HCT116 (cell line): ENCODE measurements at regions not wholly inside any gene's neighbourhood (a gene's known extent, or its start where the extent isn't known, plus 50 kb on each side); places are given as distances from the start of the nearest gene placed in this dataset.

Experiments used
- ATAC-seq: fragments of 200-7000 bp; cut with Tn5 transposase; 2 replicates; pipeline ENCODE4 v1.9.1; 2020; ENCODE audit warnings: mild to moderate bottlenecking, moderate library complexity
- BruUV-seq: library from RNA; stranded (reverse); fragments of 400-500 nt; replicated peaks from 2 replicates; lab custom pipeline; 2021; lab: Mats Ljungman, UMichigan
- CTCF ChIA-PET: fragments of 300-600 bp; sonication (Branson Sonifier 250); formaldehyde crosslinking; loops from one replicate; lab custom pipeline; 2021; ENCODE audit warnings: antibody characterized with exemption; lab: Charles Lee
- POLR2A ChIA-PET: fragments of 300-600, 350-600 bp; sonication (Branson Sonifier 250); formaldehyde crosslinking; loops from one replicate; lab custom pipeline; 2021; ENCODE audit warnings: antibody characterized with exemption; lab: Charles Lee
- RAD21 ChIA-PET, 2 experiments: fragments of 300-600 bp; sonication (Branson Sonifier 250); formaldehyde crosslinking; loops; one replicate each; lab custom pipeline; 2023; ENCODE audit warnings: low total read pairs in 2 of 2; ENCODE audit not compliant: uncharacterized antibody in 2 of 2, unreplicated experiment in 2 of 2, low non-redundant PET in 1 of 2; lab: Charles Lee
- DNase-seq: peaks from one replicate; pipeline ENCODE4 v3.0.0-alpha.2; 2010; ENCODE audit warnings: low read depth, low spot score
- H2AFZ ChIP-seq: fragments of 200-600 bp; shearing (Covaris generic), sonication (generic); 2 replicates; pipeline ENCODE4 v1.6.1; 2017; ENCODE audit warnings: low read depth, mixed run types, mixed read lengths, antibody characterized with exemption, low read length; ENCODE audit not compliant: poor library complexity, severe bottlenecking
- H3K27ac ChIP-seq: 2 replicates; pipeline ENCODE4 v1.5.1; 2012; ENCODE audit warnings: low read depth, low read length
- H3K27me3 ChIP-seq: fragments of 200-600 bp; sonication (generic); 2 replicates; pipeline ENCODE4 v1.6.1; 2016; ENCODE audit warnings: mixed run types, low read length, mixed read lengths; ENCODE audit not compliant: insufficient read depth
- H3K36me3 ChIP-seq, 2 experiments: fragments of 200-500 bp in 1 of 2; fragments of 200-600 bp in 1 of 2; sonication (Bioruptor generic) in 1 of 2; sonication (generic) in 1 of 2; 2 replicates each; pipeline versions ENCODE4 v1.5.1 to v1.6.1; 2014 to 2016; ENCODE audit warnings: low read length in 2 of 2, inconsistent platforms in 1 of 2, mixed read lengths in 1 of 2, mixed run types in 1 of 2; ENCODE audit not compliant: insufficient read depth in 2 of 2, control insufficient read depth in 1 of 2
- H3K4me1 ChIP-seq, 2 experiments: fragments of 200-600 bp in 1 of 2; sonication (generic) in 1 of 2; 2 replicates each; pipeline versions ENCODE4 v1.5.1 to v1.6.1; 2012 to 2017; ENCODE audit warnings: low read length in 2 of 2, inconsistent platforms in 1 of 2, mild to moderate bottlenecking in 1 of 2, mixed read lengths in 1 of 2, mixed run types in 1 of 2, moderate library complexity in 1 of 2; ENCODE audit not compliant: insufficient read depth in 2 of 2, control insufficient read depth in 1 of 2
- H3K4me2 ChIP-seq: fragments of 200-600 bp; sonication (generic); 2 replicates; pipeline ENCODE4 v1.6.1; 2017; ENCODE audit warnings: mixed run types, low read length, mixed read lengths
- H3K4me3 ChIP-seq, 2 experiments: fragments of 200-600 bp in 1 of 2; sonication (generic) in 1 of 2; replicated peaks in 1 of 2; 2 replicates each; pipeline ENCODE4 v1.5.1; 2011 to 2016; ENCODE audit warnings: low read length in 2 of 2, control low read depth in 1 of 2, low read depth in 1 of 2, mild to moderate bottlenecking in 1 of 2, mixed read lengths in 1 of 2, mixed run types in 1 of 2
- H3K79me2 ChIP-seq: fragments of 200-600 bp; sonication (generic); 2 replicates; pipeline ENCODE4 v1.6.1; 2017; ENCODE audit warnings: mild to moderate bottlenecking, mixed run types, low read length, moderate library complexity, mixed read lengths; ENCODE audit not compliant: insufficient read depth
- H3K9ac ChIP-seq: fragments of 200-600 bp; sonication (generic); 2 replicates; pipeline ENCODE4 v1.6.1; 2016; ENCODE audit warnings: low read length, mixed read lengths
- H3K9me2 ChIP-seq: fragments of 200-600 bp; sonication (generic), shearing (Covaris generic); 2 replicates; pipeline ENCODE4 v1.6.1; 2017; ENCODE audit warnings: mixed run types, mild to moderate bottlenecking, moderate library complexity; ENCODE audit not compliant: insufficient read depth
- H3K9me3 ChIP-seq, 2 experiments: fragments of 200-500 bp in 1 of 2; fragments of 200-600 bp in 1 of 2; sonication (Bioruptor generic) in 1 of 2; sonication (generic) in 1 of 2; 2 replicates each; pipeline ENCODE4 v1.6.1; 2014 to 2017; ENCODE audit warnings: low read length in 2 of 2, mixed read lengths in 2 of 2, inconsistent platforms in 1 of 2, low read depth in 1 of 2, mild to moderate bottlenecking in 1 of 2, mixed run types in 1 of 2, moderate library complexity in 1 of 2; ENCODE audit not compliant: control insufficient read depth in 1 of 2, insufficient read depth in 1 of 2
- H4K20me1 ChIP-seq: fragments of 200-600 bp; sonication (generic), shearing (Covaris generic); 2 replicates; pipeline ENCODE4 v1.6.1; 2017; ENCODE audit warnings: mixed run types, mild to moderate bottlenecking, moderate library complexity; ENCODE audit not compliant: insufficient read depth
- CBX3 ChIP-seq: IDR thresholded peaks from 2 replicates; pipeline ENCODE4 v1.6.1; 2012; ENCODE audit warnings: low read depth
- CEBPB ChIP-seq: IDR thresholded peaks from 2 replicates; pipeline ENCODE4 v1.6.1; 2012; ENCODE audit warnings: low read depth
- ELF1 ChIP-seq: IDR thresholded peaks from 2 replicates; pipeline ENCODE4 v1.6.1; 2012; ENCODE audit warnings: low read depth, borderline replicate concordance
- JUND ChIP-seq: IDR thresholded peaks from 2 replicates; pipeline ENCODE4 v1.6.1; 2012
- POLR2A ChIP-seq: IDR thresholded peaks from 2 replicates; pipeline ENCODE4 v1.7.0; 2011; ENCODE audit warnings: borderline replicate concordance; ENCODE audit not compliant: insufficient read depth, insufficient read length; ENCODE audit errors: extremely low read depth
- POLR2AphosphoS5 ChIP-seq: IDR thresholded peaks from 2 replicates; pipeline ENCODE4 v1.6.1; 2011; ENCODE audit warnings: mild to moderate bottlenecking, low read depth, low read length, moderate library complexity
- RAD21 ChIP-seq: IDR thresholded peaks from 2 replicates; pipeline ENCODE4 v1.6.1; 2012; ENCODE audit warnings: low read depth, mild to moderate bottlenecking
- SIN3A ChIP-seq: IDR thresholded peaks from 2 replicates; pipeline ENCODE4 v1.6.1; 2012; ENCODE audit warnings: low read depth
- TCF7L2 ChIP-seq: IDR thresholded peaks from 2 replicates; pipeline ENCODE4 v1.7.0; 2011; ENCODE audit warnings: borderline replicate concordance, inconsistent platforms; ENCODE audit not compliant: insufficient read depth, insufficient read length; ENCODE audit errors: extremely low read depth
- intact Hi-C: fragments of 100-400 bp; cut with micrococcal nuclease; formaldehyde crosslinking; loops from 2 replicates; pipeline ENCODE4 v1.10.0; 2022
- TF ChIP-seq, protein P1 (sequence below): IDR thresholded peaks from 2 replicates; pipeline ENCODE4 v1.6.1; 2012
- TF ChIP-seq, protein P2 (sequence below), 3 experiments: fragments of 200-600 bp in 1 of 3; sonication (generic) in 1 of 3; IDR thresholded peaks in 2 of 3; conservative IDR thresholded peaks in 1 of 3; 2 replicates each; pipeline ENCODE4 v1.5.1; 2012 to 2017; ENCODE audit warnings: low read depth in 2 of 3, low read length in 2 of 3, antibody characterized with exemption in 1 of 3, borderline replicate concordance in 1 of 3, control low read depth in 1 of 3, mild to moderate bottlenecking in 1 of 3, mixed read lengths in 1 of 3, mixed run types in 1 of 3, moderate library complexity in 1 of 3; ENCODE audit not compliant: insufficient read depth in 1 of 3
- TF ChIP-seq, protein P3 (sequence below): IDR thresholded peaks from 2 replicates; pipeline ENCODE4 v1.6.1; 2012; ENCODE audit warnings: low read depth

DNA sequence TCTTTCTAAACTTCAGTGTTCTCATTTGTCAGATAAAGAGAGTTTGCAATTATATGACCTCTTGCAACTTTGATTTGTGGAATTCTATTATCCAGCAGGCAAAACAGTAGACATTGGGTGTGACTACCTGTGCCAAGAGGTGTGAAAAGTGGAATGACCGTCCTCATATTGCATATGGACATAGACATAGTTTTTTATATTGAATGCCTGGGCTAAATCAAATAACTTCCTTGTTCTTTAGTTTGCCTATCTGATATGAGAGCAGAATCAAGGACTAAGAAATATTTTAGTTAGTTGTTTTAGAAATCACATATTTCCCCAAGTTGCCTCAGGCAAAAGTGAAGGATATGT, 117.7 kb upstream of the KLF8 start:
- no peak overlapping the region for H3K4me2 ChIP-seq
- intact Hi-C loops, result no loop called here
- no TSS peak for BruUV-seq
- H3K4me3 ChIP-seq, result no peak overlapping the region
- no peak for DNase-seq
- H3K9ac ChIP-seq, result no peak overlapping the region
- H3K79me2 ChIP-seq, result no peaks in the 10 kb centered on the region
- POLR2A ChIA-PET, result no interaction called here
- RAD21 ChIA-PET, result no interaction called here
- no peaks in the 10 kb centered on the region for H3K9me3 ChIP-seq
- no peak overlapping the region for H2AFZ ChIP-seq
- H3K4me1 ChIP-seq, result no peaks in the 10 kb centered on the region; a peak in 1 of 4 replicates
- CTCF ChIA-PET, result no interaction called here
- TF ChIP-seq RAD21 (no peak), TCF7L2 (no peak), CBX3 (no peak), POLR2AphosphoS5 (no peak), ELF1 (no peak), SIN3A (no peak), CEBPB (no peak), JUND (no peak), POLR2A (no peak)
- TF ChIP-seq, protein P1, sequence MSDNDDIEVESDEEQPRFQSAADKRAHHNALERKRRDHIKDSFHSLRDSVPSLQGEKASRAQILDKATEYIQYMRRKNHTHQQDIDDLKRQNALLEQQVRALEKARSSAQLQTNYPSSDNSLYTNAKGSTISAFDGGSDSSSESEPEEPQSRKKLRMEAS, result no peak
- TF ChIP-seq, protein P2, sequence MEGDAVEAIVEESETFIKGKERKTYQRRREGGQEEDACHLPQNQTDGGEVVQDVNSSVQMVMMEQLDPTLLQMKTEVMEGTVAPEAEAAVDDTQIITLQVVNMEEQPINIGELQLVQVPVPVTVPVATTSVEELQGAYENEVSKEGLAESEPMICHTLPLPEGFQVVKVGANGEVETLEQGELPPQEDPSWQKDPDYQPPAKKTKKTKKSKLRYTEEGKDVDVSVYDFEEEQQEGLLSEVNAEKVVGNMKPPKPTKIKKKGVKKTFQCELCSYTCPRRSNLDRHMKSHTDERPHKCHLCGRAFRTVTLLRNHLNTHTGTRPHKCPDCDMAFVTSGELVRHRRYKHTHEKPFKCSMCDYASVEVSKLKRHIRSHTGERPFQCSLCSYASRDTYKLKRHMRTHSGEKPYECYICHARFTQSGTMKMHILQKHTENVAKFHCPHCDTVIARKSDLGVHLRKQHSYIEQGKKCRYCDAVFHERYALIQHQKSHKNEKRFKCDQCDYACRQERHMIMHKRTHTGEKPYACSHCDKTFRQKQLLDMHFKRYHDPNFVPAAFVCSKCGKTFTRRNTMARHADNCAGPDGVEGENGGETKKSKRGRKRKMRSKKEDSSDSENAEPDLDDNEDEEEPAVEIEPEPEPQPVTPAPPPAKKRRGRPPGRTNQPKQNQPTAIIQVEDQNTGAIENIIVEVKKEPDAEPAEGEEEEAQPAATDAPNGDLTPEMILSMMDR (IDR thresholded peaks at IDR 0.05 in 2 of 3, conservative IDR thresholded peaks at IDR 0.05 in 1 of 3; ENCODE audit: borderline replicate concordance in 1 of 3, insufficient read depth in 1 of 3, low read depth in 2 of 3, low read length in 2 of 3), result no peak
- TF ChIP-seq, protein P3, sequence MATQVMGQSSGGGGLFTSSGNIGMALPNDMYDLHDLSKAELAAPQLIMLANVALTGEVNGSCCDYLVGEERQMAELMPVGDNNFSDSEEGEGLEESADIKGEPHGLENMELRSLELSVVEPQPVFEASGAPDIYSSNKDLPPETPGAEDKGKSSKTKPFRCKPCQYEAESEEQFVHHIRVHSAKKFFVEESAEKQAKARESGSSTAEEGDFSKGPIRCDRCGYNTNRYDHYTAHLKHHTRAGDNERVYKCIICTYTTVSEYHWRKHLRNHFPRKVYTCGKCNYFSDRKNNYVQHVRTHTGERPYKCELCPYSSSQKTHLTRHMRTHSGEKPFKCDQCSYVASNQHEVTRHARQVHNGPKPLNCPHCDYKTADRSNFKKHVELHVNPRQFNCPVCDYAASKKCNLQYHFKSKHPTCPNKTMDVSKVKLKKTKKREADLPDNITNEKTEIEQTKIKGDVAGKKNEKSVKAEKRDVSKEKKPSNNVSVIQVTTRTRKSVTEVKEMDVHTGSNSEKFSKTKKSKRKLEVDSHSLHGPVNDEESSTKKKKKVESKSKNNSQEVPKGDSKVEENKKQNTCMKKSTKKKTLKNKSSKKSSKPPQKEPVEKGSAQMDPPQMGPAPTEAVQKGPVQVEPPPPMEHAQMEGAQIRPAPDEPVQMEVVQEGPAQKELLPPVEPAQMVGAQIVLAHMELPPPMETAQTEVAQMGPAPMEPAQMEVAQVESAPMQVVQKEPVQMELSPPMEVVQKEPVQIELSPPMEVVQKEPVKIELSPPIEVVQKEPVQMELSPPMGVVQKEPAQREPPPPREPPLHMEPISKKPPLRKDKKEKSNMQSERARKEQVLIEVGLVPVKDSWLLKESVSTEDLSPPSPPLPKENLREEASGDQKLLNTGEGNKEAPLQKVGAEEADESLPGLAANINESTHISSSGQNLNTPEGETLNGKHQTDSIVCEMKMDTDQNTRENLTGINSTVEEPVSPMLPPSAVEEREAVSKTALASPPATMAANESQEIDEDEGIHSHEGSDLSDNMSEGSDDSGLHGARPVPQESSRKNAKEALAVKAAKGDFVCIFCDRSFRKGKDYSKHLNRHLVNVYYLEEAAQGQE, result no peak
- H4K20me1 ChIP-seq, result no peaks in the 10 kb centered on the region
- ATAC-seq, result no peak
- no peak overlapping the region for H3K27ac ChIP-seq
- H3K36me3 ChIP-seq, result no peaks in the 10 kb centered on the region
- H3K27me3 ChIP-seq, result no peaks in the 10 kb centered on the region
- no peaks in the 10 kb centered on the region for H3K9me2 ChIP-seq
